HG02884 (cell line): ENCODE measurements at regions not wholly inside any gene's neighbourhood (a gene's known extent, or its start where the extent isn't known, plus 50 kb on each side); places are given as distances from the start of the nearest gene placed in this dataset.
"Not testable (repeated sequence)": the region's sequence is repeated elsewhere in the genome, so short reads cannot be mapped to it uniquely, and the experiment has no call there.

Experiments used
- ATAC-seq: cut with Tn5 transposase; IDR thresholded peaks from one replicate; pipeline ENCODE4 v1.9.1; 2021; ENCODE audit warnings: mild to moderate bottlenecking, moderate library complexity; ENCODE audit not compliant: unreplicated experiment

- not testable (repeated sequence) for ATAC-seq
Observed at GRCh38 chr2:111420074-111420473, 299.4 kb downstream of the BCL2L11 start.

GRCh38 chr2:111420835-111421234 is 300.1 kb downstream of the BCL2L11 start:
- not testable (repeated sequence) for ATAC-seq

GRCh38 chr2:111421949-111422348 is 301.2 kb downstream of the BCL2L11 start:
- not testable (repeated sequence) for ATAC-seq

GRCh38 chr2:111422562-111422961 is 301.8 kb downstream of the BCL2L11 start:
- not testable (repeated sequence) for ATAC-seq

GRCh38 chr2:111423184-111423583 is 302.5 kb downstream of the BCL2L11 start:
- ATAC-seq: not testable (repeated sequence)

GRCh38 chr2:111424176-111424575 is 303.5 kb downstream of the BCL2L11 start:
- not testable (repeated sequence) for ATAC-seq

- ATAC-seq: peak; percentile 64
Observed at GRCh38 chr2:111424851-111425309, 304.2 kb downstream of the BCL2L11 start.

GRCh38 chr2:111425789-111426201 is 305.1 kb downstream of the BCL2L11 start:
- not testable (repeated sequence) for ATAC-seq

GRCh38 chr2:111427346-111427745 is 306.6 kb downstream of the BCL2L11 start:
- ATAC-seq: not testable (repeated sequence)

GRCh38 chr2:111428915-111429314 is 308.2 kb downstream of the BCL2L11 start:
- not testable (repeated sequence) for ATAC-seq

- ATAC-seq: peak; percentile 52
Observed at GRCh38 chr2:111429353-111429752, 308.6 kb downstream of the BCL2L11 start.

GRCh38 chr2:111430817-111431661 is 310.3 kb downstream of the BCL2L11 start:
- peak; percentile 51 for ATAC-seq

GRCh38 chr2:111432423-111432822 is 311.7 kb downstream of the BCL2L11 start:
- not testable (repeated sequence) for ATAC-seq

- not testable (repeated sequence) for ATAC-seq
Observed at GRCh38 chr2:111432916-111433499, 312.3 kb downstream of the BCL2L11 start.

- ATAC-seq: not testable (repeated sequence)
Observed at GRCh38 chr2:111433892-111434607, 313.3 kb downstream of the BCL2L11 start.

GRCh38 chr2:111434608-111434939 is 313.9 kb downstream of the BCL2L11 start:
- not testable (repeated sequence) for ATAC-seq

- not testable (repeated sequence) for ATAC-seq
Observed at GRCh38 chr2:111435553-111436310, 315.0 kb downstream of the BCL2L11 start.

GRCh38 chr2:111436411-111436810 is 315.7 kb downstream of the BCL2L11 start:
- ATAC-seq: peak; percentile 43

GRCh38 chr2:111437288-111437990 is 316.7 kb downstream of the BCL2L11 start:
- ATAC-seq: not testable (repeated sequence)

GRCh38 chr2:111438161-111438560 is 317.4 kb downstream of the BCL2L11 start:
- ATAC-seq: not testable (repeated sequence)
